NOMO-1 (cell line): ENCODE measurements at regions not wholly inside any gene's neighbourhood (a gene's known extent, or its start where the extent isn't known, plus 50 kb on each side); places are given as distances from the start of the nearest gene placed in this dataset.
"Not testable (repeated sequence)": the region's sequence is repeated elsewhere in the genome, so short reads cannot be mapped to it uniquely, and the experiment has no call there.

Experiments
- DNase-seq, 2 experiments: peaks; one replicate each; lab custom pipeline; 2025; ENCODE audit not compliant: unreplicated experiment in 2 of 2; lab: John Stamatoyannopoulos, UW

GRCh38 chr13:50225193-50226155 is 210.2 kb downstream of the KCNRG start:
- no peak for DNase-seq

GRCh38 chr13:50226515-50227155 is 211.4 kb downstream of the KCNRG start:
- no peak for DNase-seq

- DNase-seq = no peak
Observed at GRCh38 chr13:50227361-50227760, 212.1 kb downstream of the KCNRG start.

DNA sequence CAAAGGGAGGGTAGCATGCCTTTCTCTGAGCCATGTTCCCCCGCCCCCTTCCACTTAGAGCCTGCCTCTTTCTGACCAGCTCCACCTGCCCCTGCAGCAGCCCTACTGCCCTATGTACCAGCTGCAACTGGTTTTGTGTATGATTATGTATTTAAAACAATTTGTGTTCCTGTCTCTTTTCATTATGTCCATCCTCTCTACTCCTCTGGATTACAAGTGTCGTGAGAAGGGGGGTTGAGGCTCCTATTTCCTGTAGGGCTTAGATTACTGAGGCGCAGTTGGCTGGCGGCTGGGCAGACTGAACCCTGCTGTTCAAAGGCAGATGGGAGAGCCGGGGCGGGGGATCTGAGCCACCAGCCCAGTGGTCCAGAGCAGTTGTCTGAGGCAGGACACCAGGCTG is 213.3 kb downstream of the KCNRG start:
- DNase-seq = no peak

GRCh38 chr13:50229960-50230661 is 214.9 kb downstream of the KCNRG start:
- peak; percentile 80 to 98 for DNase-seq

GRCh38 chr13:50230662-50230978 is 215.4 kb downstream of the KCNRG start:
- no peak for DNase-seq

DNA sequence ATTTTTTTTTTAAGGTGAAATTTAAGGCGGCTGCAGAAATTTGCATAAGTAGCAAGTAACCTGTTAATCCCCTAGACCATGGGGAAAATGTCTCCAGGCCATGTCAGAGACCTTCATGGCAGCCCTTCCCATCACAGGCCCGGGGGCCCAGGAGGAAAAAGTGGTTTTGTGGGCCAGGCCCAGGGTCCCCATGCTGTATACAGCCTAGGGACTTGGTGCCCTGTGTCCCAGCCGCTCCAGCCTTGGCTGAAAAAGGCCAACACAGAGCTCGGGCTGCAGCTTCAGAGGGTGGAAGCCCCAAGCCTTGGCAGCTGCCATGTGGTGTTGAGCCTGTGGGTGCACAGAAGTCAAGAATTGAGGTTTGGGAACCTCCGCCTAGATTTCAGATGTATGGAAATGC is 218.3 kb downstream of the KCNRG start:
- DNase-seq = not testable (repeated sequence)

GRCh38 chr13:50235604-50236342 is 220.5 kb downstream of the KCNRG start:
- DNase-seq = no peak

DNA sequence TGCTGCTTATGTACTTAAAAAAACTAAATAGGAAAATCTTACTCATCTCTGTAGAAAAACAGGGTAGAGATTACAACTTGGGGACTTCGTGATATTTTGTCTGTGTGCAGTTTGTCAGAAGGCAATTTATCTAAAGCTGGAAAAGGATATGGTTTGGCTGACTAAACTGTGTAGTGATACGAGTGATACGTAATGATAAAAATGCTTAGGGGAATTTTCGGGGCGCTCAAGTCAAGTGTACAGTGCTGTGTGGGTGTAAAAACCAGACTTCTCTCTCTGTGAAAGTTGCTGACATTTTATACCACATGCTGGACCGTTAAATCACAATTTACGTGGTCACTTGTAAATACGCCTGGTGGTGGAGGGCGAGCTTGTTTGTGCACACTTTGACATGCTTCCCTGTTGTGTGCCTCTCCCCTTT is 221.7 kb downstream of the KCNRG start:
- DNase-seq = no peak

DNA sequence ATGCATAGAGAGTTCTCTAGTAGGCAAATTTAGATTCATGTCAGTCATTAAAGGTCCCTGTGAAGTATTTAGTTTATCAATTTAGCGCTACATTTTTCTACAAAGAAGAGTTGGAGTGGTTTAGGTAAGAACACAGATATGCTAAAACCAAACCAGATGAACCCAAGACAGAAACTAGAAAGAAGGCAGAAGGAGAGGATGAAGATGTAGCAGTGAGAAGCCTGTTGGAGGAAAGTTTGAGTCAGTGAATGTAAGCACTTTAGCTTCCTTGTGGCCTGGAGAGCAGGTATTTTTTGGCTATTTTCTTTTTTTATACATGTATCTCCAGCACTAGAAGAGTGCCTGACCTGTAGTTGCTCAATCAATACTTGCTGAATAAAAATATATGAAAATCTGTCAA is 223.7 kb downstream of the KCNRG start:
- no peak for DNase-seq

DNA sequence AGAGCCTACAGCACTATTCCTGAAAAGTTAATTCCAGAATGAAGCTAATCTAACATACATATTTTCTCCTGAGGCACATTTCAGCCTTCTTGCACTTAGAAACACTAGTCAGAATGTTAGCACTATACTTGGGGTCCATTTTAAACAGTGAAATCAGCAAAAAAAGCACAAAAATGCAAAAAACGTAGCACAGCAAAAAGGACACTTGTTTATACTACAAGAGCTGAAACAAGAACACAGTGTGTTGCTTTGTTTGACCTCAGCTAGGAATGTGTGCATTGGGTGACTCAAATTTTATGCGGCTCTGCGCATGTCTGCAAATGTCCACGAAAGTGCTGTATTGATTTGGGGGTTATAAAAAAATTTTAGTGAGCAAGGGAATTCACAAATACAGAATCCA is 226.2 kb downstream of the KCNRG start:
- DNase-seq = no peak

DNA sequence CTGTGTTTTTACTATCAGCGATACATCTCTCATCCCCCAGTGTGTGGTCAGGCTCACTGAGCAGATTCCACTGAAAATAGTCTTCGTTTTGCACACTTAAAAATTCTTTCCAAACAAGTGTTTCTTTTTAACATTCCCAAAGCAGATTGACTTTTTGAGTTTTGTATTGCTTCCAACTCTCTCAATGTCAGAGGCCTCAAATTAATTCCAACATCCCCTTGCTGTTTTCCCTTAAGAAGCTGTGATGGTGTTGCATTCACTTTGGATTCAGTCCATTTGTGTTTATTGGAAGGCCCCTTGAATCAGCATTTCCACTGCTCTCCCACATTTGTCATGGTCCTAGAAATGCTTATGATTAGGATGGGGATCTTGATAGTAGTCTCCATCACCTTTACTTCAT is 228.7 kb downstream of the KCNRG start:
- DNase-seq = no peak

GRCh38 chr13:50244355-50244712 is 229.1 kb downstream of the KCNRG start:
- DNase-seq = no peak

- DNase-seq = peak; percentile 49 to 88
Observed at GRCh38 chr13:50244713-50245574, 229.7 kb downstream of the KCNRG start.

DNA sequence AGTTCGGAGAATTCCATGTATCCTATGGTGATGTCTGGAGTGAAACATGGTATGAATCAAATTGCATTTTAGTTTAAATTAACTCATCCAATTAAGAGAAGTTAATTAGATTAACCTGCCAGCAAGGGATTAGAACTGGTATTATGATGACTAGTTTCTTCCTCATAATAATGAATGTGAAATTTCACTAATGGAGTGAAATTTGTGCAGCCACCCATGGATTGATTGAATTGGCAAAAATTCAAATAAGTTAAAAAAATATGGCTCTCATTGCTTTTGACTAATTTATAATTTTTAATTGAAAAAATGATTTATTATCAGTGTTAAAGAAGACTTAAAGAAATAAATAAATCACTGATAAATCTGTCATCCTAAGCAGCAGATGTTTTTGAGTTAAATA is 232.0 kb downstream of the KCNRG start:
- no peak for DNase-seq

DNA sequence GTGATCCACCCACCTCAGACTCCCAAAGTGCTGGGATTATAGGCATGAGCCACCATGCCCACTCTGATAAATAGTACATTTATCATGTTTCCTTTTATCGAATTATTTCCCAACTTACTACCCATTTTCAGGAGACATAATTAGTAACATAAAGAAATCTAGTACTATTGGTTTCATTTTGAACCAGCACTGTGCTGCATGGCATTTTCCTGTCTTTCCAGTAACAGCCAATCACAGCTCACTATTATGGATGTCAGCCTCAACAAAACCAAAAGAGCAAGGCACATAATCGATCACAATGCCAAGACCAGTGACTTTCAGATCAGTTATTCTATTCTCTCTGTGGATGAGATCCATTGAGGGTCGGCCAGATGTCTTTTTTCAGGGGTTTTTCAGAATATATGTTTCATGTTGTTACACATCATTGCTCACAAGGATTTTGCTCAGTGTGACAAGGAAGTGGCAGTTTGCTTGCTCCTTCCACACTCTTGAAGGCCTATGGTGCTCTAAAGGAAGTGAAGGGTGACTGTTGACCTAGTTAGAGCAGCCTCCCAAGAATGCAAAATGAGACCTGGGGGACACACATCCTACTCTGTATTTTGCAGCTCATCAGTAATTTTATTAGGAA is 233.4 kb downstream of the KCNRG start:
- no peak for DNase-seq

DNA sequence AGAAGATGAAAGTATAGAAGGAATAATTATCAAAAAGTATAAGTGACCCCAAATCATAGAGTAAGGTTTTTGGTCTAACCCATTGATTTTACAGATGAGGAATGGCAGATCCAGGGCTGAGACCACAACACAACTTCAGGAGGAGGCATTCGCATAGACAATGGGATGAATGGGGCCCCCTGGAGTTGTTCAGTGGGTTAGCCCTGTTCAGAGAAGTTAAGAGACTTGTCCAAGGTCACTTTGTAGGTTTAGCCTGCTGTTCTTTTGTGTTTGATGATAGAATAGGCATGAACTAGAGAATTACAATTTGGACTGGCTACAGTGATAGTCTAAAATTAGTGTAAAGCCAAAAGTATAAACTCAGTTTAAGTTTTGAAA is 233.9 kb downstream of the KCNRG start:
- DNase-seq = no peak

DNA sequence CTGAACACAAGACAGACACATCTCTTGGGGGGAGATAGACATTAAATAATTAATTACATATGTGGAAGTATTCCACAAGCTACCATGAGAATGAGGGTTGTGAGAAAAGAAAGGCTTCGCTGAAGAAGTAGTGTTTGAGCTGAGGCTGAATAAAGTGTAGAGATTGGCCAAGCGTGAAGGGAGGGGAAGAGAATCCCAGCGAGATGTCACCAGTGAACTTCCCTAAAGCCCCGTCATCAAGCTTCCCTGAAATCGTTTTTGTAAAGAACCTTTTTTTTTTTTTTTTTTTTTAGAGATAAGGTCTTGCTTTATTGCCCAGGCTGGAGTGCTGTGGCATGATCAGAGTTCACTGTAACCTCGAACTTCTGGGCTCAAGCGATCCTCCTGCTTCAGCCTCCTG is 235.2 kb downstream of the KCNRG start:
- peak in 1 of 2 experiments; percentile 34 for DNase-seq

- no peak for DNase-seq
Observed at GRCh38 chr13:50255639-50256038, 240.4 kb downstream of the KCNRG start.
